Endothelial cell of umbilical vein (primary cell): ENCODE measurements at regions not wholly inside any gene's neighbourhood (a gene's known extent, or its start where the extent isn't known, plus 50 kb on each side); places are given as distances from the start of the nearest gene placed in this dataset.

Experiments
- BruUV-seq: library from RNA; stranded (reverse); fragments of 400-500 nt; replicated peaks from 2 replicates; lab custom pipeline; 2021; lab: Mats Ljungman, UMichigan
- CTCF ChIA-PET: fragments of 300-600, 350-600 bp; sonication (Branson Sonifier 250); formaldehyde crosslinking; loops from one replicate; lab custom pipeline; 2021; ENCODE audit warnings: antibody characterized with exemption, inconsistent platforms; lab: Charles Lee
- POLR2A ChIA-PET: fragments of 300-600, 350-600 bp; sonication (Branson Sonifier 250); formaldehyde crosslinking; loops from one replicate; lab custom pipeline; 2021; ENCODE audit warnings: antibody characterized with exemption, inconsistent platforms; lab: Charles Lee
- DNase-seq: peaks from one replicate; pipeline ENCODE4 v3.0.0-alpha.2; 2011; ENCODE audit warnings: low read depth, low spot score
- FAIRE-seq: peaks from 2 replicates; lab custom pipeline; 2011; peaks lifted over from hg19 to GRCh38; lab: Jason Lieb, UNC
- H2AFZ ChIP-seq: 2 replicates; pipeline ENCODE4 v1.6.0; 2012; ENCODE audit warnings: low read depth, low read length, control low read depth, inconsistent platforms
- H3K27ac ChIP-seq: 2 replicates; pipeline ENCODE4 v1.5.1; 2011; ENCODE audit warnings: low read depth, mild to moderate bottlenecking, control low read depth, low read length, moderate library complexity; ENCODE audit not compliant: insufficient read depth
- H3K27me3 ChIP-seq, 2 experiments: 2 replicates each; pipeline versions ENCODE4 v1.6.0 to v1.6.1; 2011; ENCODE audit warnings: low read length in 2 of 2, mixed read lengths in 1 of 2; ENCODE audit not compliant: control insufficient read depth in 2 of 2, insufficient read depth in 2 of 2
- H3K36me3 ChIP-seq, 2 experiments: 2 replicates in 1 of 2; 3 replicates in 1 of 2; pipeline ENCODE4 v1.5.1; 2011; ENCODE audit warnings: low read length in 2 of 2, mild to moderate bottlenecking in 1 of 2, moderate library complexity in 1 of 2; ENCODE audit not compliant: control insufficient read depth in 2 of 2, insufficient read depth in 2 of 2; ENCODE audit errors: extremely low read depth in 1 of 2
- H3K4me1 ChIP-seq: 3 replicates; pipeline ENCODE4 v1.5.1; 2011; ENCODE audit warnings: mild to moderate bottlenecking, low read length; ENCODE audit not compliant: control insufficient read depth, insufficient read depth; ENCODE audit errors: extremely low read depth
- H3K4me2 ChIP-seq: 2 replicates; pipeline ENCODE4 v1.6.1; 2011; ENCODE audit warnings: low read length, control low read depth, mixed read lengths; ENCODE audit not compliant: insufficient read depth
- H3K4me3 ChIP-seq, 3 experiments: fragments of 200-600 bp in 1 of 3; sonication (generic), shearing (Covaris generic) in 1 of 3; replicated peaks in 1 of 3; 2 replicates each; pipeline ENCODE4 v1.5.1; 2011 to 2016; ENCODE audit warnings: control low read depth in 3 of 3, low read length in 3 of 3, mild to moderate bottlenecking in 2 of 3, inconsistent platforms in 1 of 3, low read depth in 1 of 3, moderate library complexity in 1 of 3; ENCODE audit not compliant: insufficient read depth in 1 of 3
- H3K79me2 ChIP-seq: 2 replicates; pipeline ENCODE4 v1.6.0; 2012; ENCODE audit warnings: low read length, inconsistent platforms; ENCODE audit not compliant: control insufficient read depth, insufficient read depth
- H3K9ac ChIP-seq: replicated peaks from 2 replicates; pipeline ENCODE3; 2011; ENCODE audit warnings: low read length, control low read depth; ENCODE audit not compliant: insufficient read depth; ENCODE audit errors: extremely low read depth
- H3K9me1 ChIP-seq: replicated peaks from 3 replicates; pipeline ENCODE4 v1.6.0; 2011; ENCODE audit warnings: mild to moderate bottlenecking, low read length; ENCODE audit not compliant: control insufficient read depth, insufficient read depth; ENCODE audit errors: extremely low read depth
- H3K9me3 ChIP-seq: replicated peaks from 2 replicates; pipeline ENCODE4 v1.5.1; 2012; ENCODE audit warnings: low read length, inconsistent platforms; ENCODE audit not compliant: control insufficient read depth, insufficient read depth
- H4K20me1 ChIP-seq: replicated peaks from 2 replicates; pipeline ENCODE3; 2011; ENCODE audit warnings: mild to moderate bottlenecking, low read length; ENCODE audit not compliant: control insufficient read depth, insufficient read depth; ENCODE audit errors: extremely low read depth
- EZH2 ChIP-seq: IDR thresholded peaks from 2 replicates; pipeline ENCODE4 v1.6.1; 2012; ENCODE audit warnings: borderline replicate concordance, low read depth, mild to moderate bottlenecking, moderate library complexity, low read length, inconsistent platforms; ENCODE audit not compliant: severe bottlenecking
- FOS ChIP-seq: IDR thresholded peaks from 2 replicates; pipeline ENCODE4 v1.6.1; 2011; ENCODE audit warnings: mild to moderate bottlenecking, low read length, moderate library complexity, borderline replicate concordance; ENCODE audit not compliant: insufficient read depth
- GATA2 ChIP-seq: IDR thresholded peaks from 2 replicates; pipeline ENCODE4 v1.7.0; 2011; ENCODE audit warnings: low read depth, mild to moderate bottlenecking, moderate library complexity, mixed read lengths, low read length; ENCODE audit not compliant: insufficient read length, insufficient read depth
- JUN ChIP-seq: IDR thresholded peaks from 2 replicates; pipeline ENCODE4 v1.6.1; 2011; ENCODE audit warnings: borderline replicate concordance, low read depth; ENCODE audit not compliant: insufficient read length, insufficient read depth
- MYC ChIP-seq: IDR thresholded peaks from one replicate; pipeline ENCODE4 v1.6.1; 2011; ENCODE audit warnings: mild to moderate bottlenecking, low read depth, low read length
- POLR2A ChIP-seq: IDR thresholded peaks from 2 replicates; pipeline ENCODE4 v1.6.1; 2012; ENCODE audit warnings: low read depth, mild to moderate bottlenecking, control low read depth, low read length
- POLR2AphosphoS5 ChIP-seq: IDR thresholded peaks from 2 replicates; pipeline ENCODE4 v1.6.1; 2012; ENCODE audit warnings: low read depth, mild to moderate bottlenecking, control low read depth, low read length, moderate library complexity; ENCODE audit not compliant: insufficient read depth
- dilution Hi-C: fragments of 300-500 bp; cut with MboI; formaldehyde crosslinking; loops from one replicate; pipeline ENCODE4 v1.15.0; 2019; ENCODE audit warnings: low sequenced_read_pairs; ENCODE audit not compliant: extremely low pct_ligation_motif_present
- intact Hi-C: fragments of 100-400 bp; cut with micrococcal nuclease; formaldehyde crosslinking; loops from one replicate; pipeline ENCODE4 v1.10.0; 2022
- TF ChIP-seq, protein P1 (sequence below): IDR thresholded peaks from 2 replicates; pipeline ENCODE4 v1.6.1; 2011; ENCODE audit not compliant: insufficient read depth, insufficient read length
- TF ChIP-seq, protein P2 (sequence below), 2 donors: IDR thresholded peaks; 1 replicate in 1 of 2; 2 replicates in 1 of 2; pipeline ENCODE4 v1.5.1; 2011; ENCODE audit warnings: low read length in 2 of 2, mild to moderate bottlenecking in 2 of 2, moderate library complexity in 2 of 2, control low read depth in 1 of 2, inconsistent platforms in 1 of 2, low read depth in 1 of 2; ENCODE audit not compliant: insufficient read depth in 1 of 2; ENCODE audit errors: extremely low read depth in 1 of 2

DNA sequence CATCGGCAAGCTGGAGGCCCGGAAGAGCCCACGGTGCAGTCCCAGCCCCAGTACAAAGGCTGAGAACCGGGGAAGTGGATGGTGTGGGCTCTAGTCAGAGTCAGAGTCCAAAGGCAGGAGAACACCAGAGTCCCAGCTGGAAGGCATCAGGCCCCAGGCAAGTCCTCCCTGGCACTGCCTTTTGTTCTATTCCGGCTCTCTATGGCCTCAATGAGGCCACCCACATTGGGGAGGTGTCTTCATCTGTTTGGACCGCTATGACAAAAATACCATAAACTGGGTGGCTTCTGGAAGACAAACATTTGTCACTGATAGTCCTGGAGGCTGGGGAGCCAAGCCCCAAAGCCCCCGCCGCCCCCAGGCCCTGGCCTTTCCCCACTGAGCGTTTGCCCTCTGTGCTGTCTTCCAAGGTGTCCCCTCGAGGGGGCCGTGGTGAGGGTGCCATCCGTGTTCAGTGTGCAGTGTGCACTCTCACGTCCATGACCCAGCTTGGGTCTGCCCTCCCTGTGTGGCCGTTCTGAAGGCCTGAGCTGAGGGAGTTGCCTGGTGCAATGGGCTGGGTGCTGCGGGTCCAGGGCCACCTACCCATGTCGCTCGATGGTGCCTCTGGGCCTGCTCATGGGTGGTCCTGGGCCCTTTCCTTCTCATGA, 99.1 kb upstream of the PPP1R26 start:
- FAIRE-seq (no peak), DNase-seq (no peak)
- H3K9me1 ChIP-seq, result no peaks in the 10 kb centered on the region
- no peak overlapping the region for H3K4me3 ChIP-seq
- dilution Hi-C loops, result no loop called here
- no peak overlapping the region for H2AFZ ChIP-seq
- no peak overlapping the region for H3K4me2 ChIP-seq
- H4K20me1 ChIP-seq, result no peaks in the 10 kb centered on the region
- TF ChIP-seq JUN (no peak), EZH2 (no peak), POLR2A (no peak), MYC (no peak), GATA2 (no peak), POLR2AphosphoS5 (no peak), FOS (no peak)
- TF ChIP-seq, protein P1, sequence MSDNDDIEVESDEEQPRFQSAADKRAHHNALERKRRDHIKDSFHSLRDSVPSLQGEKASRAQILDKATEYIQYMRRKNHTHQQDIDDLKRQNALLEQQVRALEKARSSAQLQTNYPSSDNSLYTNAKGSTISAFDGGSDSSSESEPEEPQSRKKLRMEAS, result no peak
- TF ChIP-seq, protein P2, sequence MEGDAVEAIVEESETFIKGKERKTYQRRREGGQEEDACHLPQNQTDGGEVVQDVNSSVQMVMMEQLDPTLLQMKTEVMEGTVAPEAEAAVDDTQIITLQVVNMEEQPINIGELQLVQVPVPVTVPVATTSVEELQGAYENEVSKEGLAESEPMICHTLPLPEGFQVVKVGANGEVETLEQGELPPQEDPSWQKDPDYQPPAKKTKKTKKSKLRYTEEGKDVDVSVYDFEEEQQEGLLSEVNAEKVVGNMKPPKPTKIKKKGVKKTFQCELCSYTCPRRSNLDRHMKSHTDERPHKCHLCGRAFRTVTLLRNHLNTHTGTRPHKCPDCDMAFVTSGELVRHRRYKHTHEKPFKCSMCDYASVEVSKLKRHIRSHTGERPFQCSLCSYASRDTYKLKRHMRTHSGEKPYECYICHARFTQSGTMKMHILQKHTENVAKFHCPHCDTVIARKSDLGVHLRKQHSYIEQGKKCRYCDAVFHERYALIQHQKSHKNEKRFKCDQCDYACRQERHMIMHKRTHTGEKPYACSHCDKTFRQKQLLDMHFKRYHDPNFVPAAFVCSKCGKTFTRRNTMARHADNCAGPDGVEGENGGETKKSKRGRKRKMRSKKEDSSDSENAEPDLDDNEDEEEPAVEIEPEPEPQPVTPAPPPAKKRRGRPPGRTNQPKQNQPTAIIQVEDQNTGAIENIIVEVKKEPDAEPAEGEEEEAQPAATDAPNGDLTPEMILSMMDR (IDR thresholded peaks at IDR 0.05; ENCODE audit: extremely low read depth in 1 of 2, insufficient read depth in 1 of 2, low read depth in 1 of 2, low read length in 2 of 2), result no peak
- H3K27ac ChIP-seq, result no peak overlapping the region
- CTCF ChIA-PET, result no interaction called here
- no peaks in the 10 kb centered on the region for H3K9me3 ChIP-seq
- POLR2A ChIA-PET, result no interaction called here
- H3K9ac ChIP-seq, result no peak overlapping the region
- no peaks in the 10 kb centered on the region for H3K36me3 ChIP-seq
- BruUV-seq, result no TSS peak
- intact Hi-C loops, result no loop called here
- H3K4me1 ChIP-seq, result no peaks in the 10 kb centered on the region
- H3K79me2 ChIP-seq, result no peaks in the 10 kb centered on the region
- no peaks in the 10 kb centered on the region for H3K27me3 ChIP-seq
